ENCODE measurements at regions not wholly inside any gene's neighbourhood (a gene's known extent, or its start where the extent isn't known, plus 50 kb on each side); places are given as distances from the start of the nearest gene placed in this dataset.

- no peak for DNase-seq (ENCODE audit: extremely low read depth in 1 of 2, low read depth in 1 of 2)
These were observed 115.2 kb downstream of the LITAF start for GRCh38 chr16:11471548-11471947.

- DNase-seq (ENCODE audit: extremely low read depth in 1 of 2, low read depth in 1 of 2): no peak
These were observed 114.3 kb downstream of the LITAF start for GRCh38 chr16:11472410-11472809.

GRCh38 chr16:11472851-11473250 lies 113.9 kb downstream of the LITAF start:
- no peak for DNase-seq (ENCODE audit: extremely low read depth in 1 of 2, low read depth in 1 of 2)

DNA sequence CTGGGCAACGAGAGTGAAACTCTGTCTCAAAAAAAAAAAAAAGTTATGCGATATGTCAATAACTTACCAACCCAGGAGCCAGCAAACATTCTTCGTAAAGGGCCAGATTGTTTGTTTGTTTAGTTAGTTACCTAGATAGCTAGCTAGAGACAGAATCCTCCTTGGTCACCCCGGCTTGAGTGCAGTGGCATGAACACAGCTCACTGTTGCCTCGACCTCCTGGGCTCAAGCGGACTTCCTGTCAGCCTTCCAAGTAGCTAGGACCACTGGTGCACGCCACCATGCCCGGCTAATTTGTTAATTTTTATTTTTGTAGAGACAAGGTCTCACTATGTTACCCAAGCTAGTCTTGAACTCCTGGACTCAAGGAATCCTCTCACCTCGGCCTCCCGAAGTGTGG lies 113.0 kb downstream of the LITAF start:
- DNase-seq (ENCODE audit: extremely low read depth in 1 of 2, low read depth in 1 of 2): no peak

GRCh38 chr16:11474617-11475291 lies 112.0 kb downstream of the LITAF start:
- no peak for DNase-seq (ENCODE audit: extremely low read depth in 1 of 2, low read depth in 1 of 2)

DNA sequence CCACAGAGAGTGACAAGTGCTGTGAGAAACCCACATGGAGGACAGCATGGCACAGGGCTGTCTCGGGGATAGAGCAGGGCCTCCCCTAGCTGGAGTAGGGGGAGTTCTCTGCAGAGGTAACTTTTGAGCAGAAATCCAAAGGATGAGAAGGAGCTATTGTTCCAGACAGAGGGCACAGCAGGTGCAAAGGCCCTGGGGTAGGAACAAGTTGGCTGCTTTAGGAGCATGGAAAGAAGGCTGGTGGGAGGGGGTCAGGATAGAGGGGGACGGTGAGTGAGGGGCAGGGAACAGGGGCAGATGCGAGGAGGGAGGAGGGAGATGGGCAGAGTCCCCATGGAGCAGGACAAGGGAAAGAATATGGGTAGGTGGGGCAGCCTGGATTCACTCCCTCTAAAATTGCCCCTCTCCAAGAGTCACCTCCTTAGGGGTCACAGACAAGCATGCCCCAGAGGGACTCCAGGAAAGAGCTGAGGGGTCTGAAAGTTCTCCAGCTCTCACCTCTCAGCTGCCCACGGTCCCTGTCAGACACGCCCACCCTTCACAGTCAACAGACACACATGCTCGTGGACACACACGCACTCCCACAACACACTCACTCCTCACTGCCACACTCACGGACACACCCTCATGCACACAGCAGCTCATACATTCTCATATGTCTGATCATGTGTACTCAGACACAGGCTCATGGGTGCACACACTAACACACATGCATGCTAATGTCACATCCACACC lies 110.7 kb downstream of the LITAF start:
- DNase-seq (ENCODE audit: extremely low read depth in 1 of 2, low read depth in 1 of 2): no peak

- DNase-seq (ENCODE audit: extremely low read depth in 1 of 2, low read depth in 1 of 2): no peak
These were observed 110.0 kb downstream of the LITAF start for GRCh38 chr16:11476676-11477075.

DNA sequence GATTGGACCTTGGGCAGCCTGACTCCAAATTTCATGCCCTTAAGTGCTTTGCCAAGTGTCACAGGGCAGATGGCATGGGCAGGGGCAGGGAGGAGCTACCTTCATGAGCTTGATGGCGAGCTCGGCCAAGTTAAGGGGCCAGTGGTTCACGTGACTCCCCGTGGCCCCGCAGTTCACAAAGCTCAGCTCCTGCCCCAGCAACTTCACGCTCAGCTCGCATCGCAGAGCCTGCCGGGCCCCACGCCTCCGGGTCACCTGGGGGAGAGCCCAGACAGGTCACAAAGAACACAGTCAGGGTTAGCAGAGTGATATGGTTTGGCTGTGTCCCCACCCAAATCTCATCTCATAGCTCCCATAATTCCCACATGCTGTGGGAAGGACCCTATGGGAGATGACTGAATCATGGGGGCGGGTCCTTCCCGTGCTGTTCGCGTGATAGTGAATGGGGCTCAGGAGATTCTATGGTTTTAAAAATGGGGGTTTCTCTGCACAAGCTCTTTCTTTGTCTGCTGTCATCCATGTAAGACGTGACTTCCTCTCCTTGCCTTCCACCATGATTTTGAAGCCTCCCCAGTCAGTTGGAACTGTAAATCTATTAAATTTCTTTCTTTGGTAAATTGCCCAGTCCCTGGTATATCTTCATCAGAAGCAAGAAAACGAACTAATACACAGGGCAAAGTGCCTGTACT lies 108.1 kb downstream of the LITAF start:
- no peak for DNase-seq (ENCODE audit: extremely low read depth in 1 of 2, low read depth in 1 of 2)

GRCh38 chr16:11479916-11480315 lies 106.8 kb downstream of the LITAF start:
- DNase-seq (ENCODE audit: extremely low read depth in 1 of 2, low read depth in 1 of 2): no peak

GRCh38 chr16:11480634-11481033 lies 106.1 kb downstream of the LITAF start:
- DNase-seq (ENCODE audit: extremely low read depth in 1 of 2, low read depth in 1 of 2): no peak

GRCh38 chr16:11481987-11482386 lies 104.7 kb downstream of the LITAF start:
- no peak for DNase-seq (ENCODE audit: extremely low read depth in 1 of 2, low read depth in 1 of 2)

DNA sequence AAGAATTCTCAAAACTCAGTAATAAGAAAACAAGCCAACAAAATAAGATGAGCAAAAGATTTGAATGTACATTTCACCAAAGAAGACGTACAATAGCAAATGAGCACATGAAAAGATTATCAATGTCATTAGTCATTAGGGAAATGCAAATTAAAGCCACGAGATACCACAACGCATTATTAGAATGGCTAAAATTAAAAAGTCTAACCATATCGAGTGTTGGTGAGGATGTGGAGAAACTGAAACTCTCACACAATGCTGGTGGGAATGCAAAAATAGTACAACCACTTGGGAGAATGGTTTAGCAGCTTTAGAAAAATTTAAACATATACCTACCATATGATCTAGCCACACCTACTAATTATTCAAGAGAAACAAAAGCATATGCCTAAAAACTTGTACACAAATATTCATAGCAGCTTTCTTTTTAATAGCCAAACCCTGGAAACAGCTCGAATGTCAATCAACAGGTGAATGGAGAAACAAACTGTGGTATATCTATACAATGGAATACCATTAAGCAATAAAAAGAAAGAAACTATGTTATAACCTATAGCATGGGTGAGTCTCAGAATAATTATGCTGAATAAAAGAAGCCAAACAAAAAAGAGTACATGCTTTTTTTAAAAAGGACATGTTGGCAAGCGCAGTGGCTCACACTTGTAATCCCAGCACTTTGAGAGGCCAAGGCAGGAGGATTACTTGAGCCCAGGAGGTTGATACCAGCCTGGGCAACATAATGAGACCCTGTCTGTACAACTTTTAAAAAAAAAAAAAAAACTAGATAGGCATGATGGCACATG lies 103.6 kb downstream of the LITAF start:
- DNase-seq (ENCODE audit: extremely low read depth in 1 of 2, low read depth in 1 of 2): no peak

- DNase-seq (ENCODE audit: extremely low read depth in 1 of 2, low read depth in 1 of 2): no peak
These were observed 101.9 kb downstream of the LITAF start for GRCh38 chr16:11484691-11485258.

DNA sequence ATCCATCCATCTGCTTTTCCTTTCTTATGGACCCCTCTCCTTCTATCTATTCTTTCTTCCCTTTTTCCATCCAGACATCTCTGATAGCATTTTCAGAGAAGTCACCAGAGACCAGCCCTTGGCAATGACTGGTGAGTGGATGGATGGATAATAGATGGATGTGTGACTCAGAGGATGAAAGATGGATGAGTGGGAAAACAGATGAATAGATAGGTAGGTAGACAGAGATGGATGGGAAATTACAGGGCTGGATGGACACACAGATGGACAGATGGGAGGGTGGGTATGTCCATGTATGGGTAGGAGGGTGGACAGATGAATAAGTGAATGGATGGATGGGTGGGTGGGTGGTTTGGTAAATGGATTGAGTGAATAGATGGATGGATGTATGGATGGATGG lies 101.0 kb downstream of the LITAF start:
- DNase-seq (ENCODE audit: extremely low read depth in 1 of 2, low read depth in 1 of 2): no peak

GRCh38 chr16:11487289-11487688 lies 99.4 kb downstream of the LITAF start:
- DNase-seq (ENCODE audit: extremely low read depth in 1 of 2, low read depth in 1 of 2): no peak

GRCh38 chr16:11488304-11488703 lies 98.4 kb downstream of the LITAF start:
- DNase-seq (ENCODE audit: extremely low read depth in 1 of 2, low read depth in 1 of 2): no peak

DNA sequence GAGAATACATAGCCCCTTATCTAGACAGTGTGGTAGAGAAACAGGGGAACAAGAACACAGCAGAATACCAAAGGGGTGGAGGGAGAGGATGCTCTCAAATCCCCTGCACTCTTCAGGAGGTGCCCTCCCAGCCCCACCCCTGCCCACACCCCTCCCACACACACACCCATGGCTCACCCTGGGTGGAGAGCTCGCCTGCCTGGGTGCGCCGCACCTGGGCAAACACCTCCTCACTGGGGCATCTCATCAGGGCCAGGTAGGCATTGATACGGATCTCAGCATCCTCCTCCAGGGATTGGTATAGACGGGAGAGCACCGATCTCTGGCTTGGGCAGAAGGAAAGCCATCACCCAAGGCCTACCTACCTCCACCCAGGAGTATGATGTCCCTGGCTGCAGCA lies 95.2 kb downstream of the LITAF start:
- DNase-seq (ENCODE audit: extremely low read depth in 1 of 2, low read depth in 1 of 2): no peak

- no peak for DNase-seq (ENCODE audit: extremely low read depth in 1 of 2, low read depth in 1 of 2)
These were observed 93.8 kb downstream of the LITAF start for GRCh38 chr16:11492808-11493530.

- DNase-seq (ENCODE audit: extremely low read depth in 1 of 2, low read depth in 1 of 2): no peak
These were observed 93.2 kb downstream of the LITAF start for GRCh38 chr16:11493531-11493929.

GRCh38 chr16:11494029-11494428 lies 92.7 kb downstream of the LITAF start:
- no peak for DNase-seq (ENCODE audit: extremely low read depth in 1 of 2, low read depth in 1 of 2)

Data from stimulated activated CD8-positive, alpha-beta memory T cell treated with anti-CD3 and anti-CD28 coated beads, Interleukin-7, amount 100 ng/mL, for 48 hours (primary cell).